ENCODE measurements at regions not wholly inside any gene's neighbourhood (a gene's known extent, or its start where the extent isn't known, plus 50 kb on each side); places are given as distances from the start of the nearest gene placed in this dataset.

GRCh38 chr13:47087841-47088240, 191.0 kb upstream of the HTR2A start:
- Histone ChIP-seq H3K4me1 (ENCODE audit: insufficient read depth, low read length) (no peaks in the 10 kb centered on the region), H3K4me3 (ENCODE audit: low read length) (no peak overlapping the region), H3K27ac (ENCODE audit: low read depth, low read length) (no peak overlapping the region), H3K27me3 (ENCODE audit: insufficient read depth, low read length) (no peaks in the 10 kb centered on the region), H3K36me3 (ENCODE audit: insufficient read depth, low read length) (no peaks in the 10 kb centered on the region), H3K9ac (ENCODE audit: low read depth, low read length) (no peak overlapping the region), H3K9me3 (ENCODE audit: insufficient read depth, low read depth, low read length) (no peaks in the 10 kb centered on the region)
- WGBS: 100% methylated on average over 1 of the region's 1 CpG

- Histone ChIP-seq H3K4me1 (ENCODE audit: insufficient read depth, low read length) (no peaks in the 10 kb centered on the region), H3K36me3 (ENCODE audit: insufficient read depth, low read length) (no peaks in the 10 kb centered on the region)
- 94% methylated on average over 3 of the region's 3 CpGs for WGBS
Observed at GRCh38 chr13:47087241-47087640, 190.4 kb upstream of the HTR2A start.

GRCh38 chr13:47085346-47085745, 188.5 kb upstream of the HTR2A start:
- H3K36me3 ChIP-seq (ENCODE audit: insufficient read depth, low read length): no peaks in the 10 kb centered on the region
- no peak overlapping the region for H3K27ac ChIP-seq (ENCODE audit: low read depth, low read length)
- H3K9me3 ChIP-seq (ENCODE audit: insufficient read depth, low read depth, low read length): peaks cover 4% of the 10 kb centered on the region
- H3K27me3 ChIP-seq (ENCODE audit: insufficient read depth, low read length): no peaks in the 10 kb centered on the region
- H3K4me3 ChIP-seq (ENCODE audit: low read length): no peak overlapping the region
- H3K9ac ChIP-seq (ENCODE audit: low read depth, low read length): no peak overlapping the region
- WGBS: 100% methylated on average over 1 of the region's 1 CpG
- no peaks in the 10 kb centered on the region for H3K4me1 ChIP-seq (ENCODE audit: insufficient read depth, low read length)

More at GRCh38 chr13:47087241-47087640, 190.4 kb upstream of the HTR2A start:
- no peaks in the 10 kb centered on the region for H3K27me3 ChIP-seq (ENCODE audit: insufficient read depth, low read length)
- no peak overlapping the region for H3K9ac ChIP-seq (ENCODE audit: low read depth, low read length)
- H3K4me3 ChIP-seq (ENCODE audit: low read length): no peak overlapping the region
- peaks cover 2% of the 10 kb centered on the region; the same call in 1 of the 2 replicates for H3K9me3 ChIP-seq (ENCODE audit: insufficient read depth, low read depth, low read length)
- H3K27ac ChIP-seq (ENCODE audit: low read depth, low read length): no peak overlapping the region

DNA sequence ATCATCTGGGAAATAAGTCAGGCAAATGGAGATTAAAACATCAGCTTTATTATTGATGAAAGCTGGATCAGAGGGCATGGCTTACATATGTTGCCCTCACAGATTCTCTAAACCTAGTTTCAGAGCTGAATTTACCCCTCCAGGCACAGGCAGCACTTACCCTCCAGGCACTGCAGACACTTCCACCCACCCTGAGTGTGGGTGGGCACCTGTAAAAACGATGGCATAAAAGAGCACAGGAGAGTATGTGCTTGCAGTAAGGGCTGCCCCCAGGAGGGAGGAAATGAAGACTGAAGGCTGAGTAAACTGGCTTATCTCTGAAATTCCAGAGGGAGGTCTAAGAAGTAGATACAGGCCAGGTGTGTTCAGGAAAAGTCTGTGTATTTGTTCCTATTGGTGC, 185.0 kb upstream of the HTR2A start:
- Histone ChIP-seq H3K27ac (ENCODE audit: low read depth, low read length) (no peak overlapping the region), H3K9me3 (ENCODE audit: insufficient read depth, low read depth, low read length) (peaks cover 4% of the 10 kb centered on the region), H3K4me3 (ENCODE audit: low read length) (no peak overlapping the region), H3K27me3 (ENCODE audit: insufficient read depth, low read length) (no peaks in the 10 kb centered on the region), H3K4me1 (ENCODE audit: insufficient read depth, low read length) (no peaks in the 10 kb centered on the region), H3K9ac (ENCODE audit: low read depth, low read length) (no peak overlapping the region), H3K36me3 (ENCODE audit: insufficient read depth, low read length) (no peaks in the 10 kb centered on the region)
- WGBS: 40% methylated on average over 1 of the region's 1 CpG

GRCh38 chr13:47081246-47081645, 184.4 kb upstream of the HTR2A start:
- Histone ChIP-seq H3K4me3 (ENCODE audit: low read length) (no peak overlapping the region), H3K9me3 (ENCODE audit: insufficient read depth, low read depth, low read length) (peaks cover 4% of the 10 kb centered on the region), H3K27ac (ENCODE audit: low read depth, low read length) (no peak overlapping the region), H3K27me3 (ENCODE audit: insufficient read depth, low read length) (no peaks in the 10 kb centered on the region), H3K4me1 (ENCODE audit: insufficient read depth, low read length) (no peaks in the 10 kb centered on the region), H3K9ac (ENCODE audit: low read depth, low read length) (no peak overlapping the region), H3K36me3 (ENCODE audit: insufficient read depth, low read length) (no peaks in the 10 kb centered on the region)
- 86% methylated on average over 7 of the region's 7 CpGs for WGBS

DNA sequence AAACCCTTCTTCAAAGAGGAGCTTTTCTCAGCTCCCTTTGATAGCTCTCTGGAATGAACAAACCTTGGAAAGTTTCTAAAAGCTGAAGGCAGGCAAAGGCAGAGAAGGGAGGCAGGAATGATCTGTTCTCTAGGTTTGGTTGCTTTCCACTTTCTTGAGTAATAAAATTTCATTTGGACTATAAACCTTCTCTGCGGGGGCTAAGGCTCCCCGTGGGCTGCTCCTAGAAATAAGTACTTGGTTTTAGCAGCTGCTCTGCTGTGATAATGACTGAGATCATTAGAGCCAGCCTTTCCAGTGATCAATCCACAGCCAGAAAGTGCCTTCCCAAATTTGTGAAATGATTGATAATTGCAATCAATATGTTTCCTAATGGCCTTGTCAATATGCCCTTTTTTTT, 183.8 kb upstream of the HTR2A start:
- no peak overlapping the region for H3K27ac ChIP-seq (ENCODE audit: low read depth, low read length)
- 93% methylated on average over 2 of the region's 2 CpGs for WGBS
- H3K4me1 ChIP-seq (ENCODE audit: insufficient read depth, low read length): no peaks in the 10 kb centered on the region
- no peaks in the 10 kb centered on the region for H3K27me3 ChIP-seq (ENCODE audit: insufficient read depth, low read length)
- H3K9me3 ChIP-seq (ENCODE audit: insufficient read depth, low read depth, low read length): peaks cover 4% of the 10 kb centered on the region
- H3K4me3 ChIP-seq (ENCODE audit: low read length): no peak overlapping the region
- no peaks in the 10 kb centered on the region for H3K36me3 ChIP-seq (ENCODE audit: insufficient read depth, low read length)
- no peak overlapping the region for H3K9ac ChIP-seq (ENCODE audit: low read depth, low read length)

DNA sequence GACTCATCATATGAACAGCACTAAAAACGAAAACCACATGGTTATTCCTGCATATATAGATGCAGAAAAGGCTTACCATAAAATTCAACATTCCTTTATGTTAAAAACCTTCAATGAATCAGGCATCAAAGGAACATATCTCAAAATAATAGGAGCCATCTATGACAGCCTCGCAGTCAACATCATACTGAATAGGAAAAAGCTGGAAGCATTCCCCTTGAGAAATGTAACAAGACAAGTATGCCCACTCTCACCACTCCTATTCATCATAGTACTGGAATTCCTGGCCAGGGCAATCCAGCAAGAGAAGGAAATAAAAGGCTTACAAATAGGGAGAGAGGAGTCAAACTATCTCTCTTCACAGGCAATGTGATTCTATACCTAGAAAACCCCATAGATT, 179.6 kb upstream of the HTR2A start:
- H3K27me3 ChIP-seq (ENCODE audit: insufficient read depth, low read length): no peaks in the 10 kb centered on the region
- no peak overlapping the region for H3K4me3 ChIP-seq (ENCODE audit: low read length)
- no peak overlapping the region for H3K9ac ChIP-seq (ENCODE audit: low read depth, low read length)
- no peaks in the 10 kb centered on the region for H3K4me1 ChIP-seq (ENCODE audit: insufficient read depth, low read length)
- H3K27ac ChIP-seq (ENCODE audit: low read depth, low read length): no peak overlapping the region
- H3K9me3 ChIP-seq (ENCODE audit: insufficient read depth, low read depth, low read length): peaks cover 18% of the 10 kb centered on the region
- WGBS: 92% methylated on average over 2 of the region's 2 CpGs
- no peaks in the 10 kb centered on the region for H3K36me3 ChIP-seq (ENCODE audit: insufficient read depth, low read length)

GRCh38 chr13:47069133-47069532, 172.3 kb upstream of the HTR2A start:
- Histone ChIP-seq H3K4me1 (ENCODE audit: insufficient read depth, low read length) (peaks cover 21% of the 10 kb centered on the region; the same call in 1 of the 2 replicates), H3K4me3 (ENCODE audit: low read length) (no peak overlapping the region), H3K9me3 (ENCODE audit: insufficient read depth, low read depth, low read length) (peaks cover 7% of the 10 kb centered on the region; the same call in 1 of the 2 replicates), H3K27me3 (ENCODE audit: insufficient read depth, low read length) (no peaks in the 10 kb centered on the region), H3K9ac (ENCODE audit: low read depth, low read length) (no peak overlapping the region), H3K36me3 (ENCODE audit: insufficient read depth, low read length) (no peaks in the 10 kb centered on the region), H3K27ac (ENCODE audit: low read depth, low read length) (no peak overlapping the region)
- WGBS: 94% methylated on average over 2 of the region's 3 CpGs

- Histone ChIP-seq H3K9ac (ENCODE audit: low read depth, low read length) (no peak overlapping the region), H3K9me3 (ENCODE audit: insufficient read depth, low read depth, low read length) (0 out of 2 replicates have a peak, but pooled peaks cover 5% of the 10 kb centered on the region), H3K4me3 (ENCODE audit: low read length) (no peak overlapping the region), H3K27ac (ENCODE audit: low read depth, low read length) (no peak overlapping the region), H3K27me3 (ENCODE audit: insufficient read depth, low read length) (no peaks in the 10 kb centered on the region), H3K36me3 (ENCODE audit: insufficient read depth, low read length) (no peaks in the 10 kb centered on the region), H3K4me1 (ENCODE audit: insufficient read depth, low read length) (peaks cover 21% of the 10 kb centered on the region; the same call in 1 of the 2 replicates)
- 97% methylated on average over 3 of the region's 3 CpGs for WGBS
Observed at GRCh38 chr13:47067306-47067705, 170.5 kb upstream of the HTR2A start.

- H3K4me1 ChIP-seq (ENCODE audit: insufficient read depth, low read length): peaks cover 21% of the 10 kb centered on the region; the same call in 1 of the 2 replicates
- no peak overlapping the region for H3K9ac ChIP-seq (ENCODE audit: low read depth, low read length)
- H3K4me3 ChIP-seq (ENCODE audit: low read length): no peak overlapping the region
- H3K9me3 ChIP-seq (ENCODE audit: insufficient read depth, low read depth, low read length): 0 out of 2 replicates have a peak, but pooled peaks cover 9% of the 10 kb centered on the region
- no peaks in the 10 kb centered on the region for H3K27me3 ChIP-seq (ENCODE audit: insufficient read depth, low read length)
- H3K27ac ChIP-seq (ENCODE audit: low read depth, low read length): no peak overlapping the region
- H3K36me3 ChIP-seq (ENCODE audit: insufficient read depth, low read length): no peaks in the 10 kb centered on the region
Observed at GRCh38 chr13:47066226-47066625, 169.4 kb upstream of the HTR2A start.

- no peaks in the 10 kb centered on the region for H3K27me3 ChIP-seq (ENCODE audit: insufficient read depth, low read length)
- no peaks in the 10 kb centered on the region for H3K36me3 ChIP-seq (ENCODE audit: insufficient read depth, low read length)
- peaks cover 15% of the 10 kb centered on the region; the same call in 1 of the 2 replicates for H3K9me3 ChIP-seq (ENCODE audit: insufficient read depth, low read depth, low read length)
- peaks cover 17% of the 10 kb centered on the region; the same call in 1 of the 2 replicates for H3K4me1 ChIP-seq (ENCODE audit: insufficient read depth, low read length)
- no peak overlapping the region for H3K4me3 ChIP-seq (ENCODE audit: low read length)
- 86% methylated on average over 2 of the region's 2 CpGs for WGBS
- no peak overlapping the region for H3K27ac ChIP-seq (ENCODE audit: low read depth, low read length)
- H3K9ac ChIP-seq (ENCODE audit: low read depth, low read length): no peak overlapping the region
Observed at GRCh38 chr13:47064381-47064780, 167.5 kb upstream of the HTR2A start.
